HepG2 (cell line): ENCODE measurements at regions not wholly inside any gene's neighbourhood (a gene's known extent, or its start where the extent isn't known, plus 50 kb on each side); places are given as distances from the start of the nearest gene placed in this dataset.

Source experiments
- ATAC-seq: fragments of 200-7000 bp; cut with Tn5 transposase; 3 replicates; pipeline ENCODE4 v1.9.1; 2020; ENCODE audit warnings: mild to moderate bottlenecking, moderate library complexity
- BruUV-seq: library from RNA; stranded (reverse); fragments of 400-500 nt; replicated peaks from 2 replicates; lab custom pipeline; 2021; lab: Mats Ljungman, UMichigan
- CTCF ChIA-PET: fragments of 300-600 bp; formaldehyde crosslinking; extraction: SDS; loops from one replicate; lab custom pipeline; 2021; ENCODE audit warnings: low total read pairs, inconsistent platforms, low intra/inter-chr PET ratio; lab: Yijun Ruan, JAX
- POLR2A ChIA-PET: fragments of 350-600 bp; sonication (Branson Sonifier 250); formaldehyde crosslinking; loops from one replicate; lab custom pipeline; 2020; ENCODE audit warnings: antibody characterized with exemption, inconsistent platforms; lab: Yijun Ruan, JAX
- DNase-seq: peaks from one replicate; pipeline ENCODE4 v3.0.0-alpha.2; 2015; ENCODE audit warnings: low spot score
- FAIRE-seq: peaks from 3 replicates; lab custom pipeline; 2011; peaks lifted over from hg19 to GRCh38; lab: Jason Lieb, UNC
- H2AFZ ChIP-seq: one replicate; pipeline ENCODE4 v1.6.1; 2011; ENCODE audit warnings: low read length, inconsistent platforms
- H3K27ac ChIP-seq: fragments of 300-600 bp; 3 replicates; pipeline ENCODE4 v1.8.0; 2011; ENCODE audit warnings: mixed run types, mild to moderate bottlenecking, mixed read lengths, low read length, inconsistent platforms; ENCODE audit not compliant: insufficient read depth; ENCODE audit errors: extremely low read length
- H3K27me3 ChIP-seq, 2 experiments: fragments of 200-600 bp in 1 of 2; 2 replicates in 1 of 2; 3 replicates in 1 of 2; pipeline versions ENCODE4 v1.6.0 to v1.8.0; 2011; ENCODE audit warnings: low read length in 2 of 2, mild to moderate bottlenecking in 2 of 2, moderate library complexity in 2 of 2, inconsistent platforms in 1 of 2; ENCODE audit not compliant: insufficient read depth in 2 of 2, control insufficient read depth in 1 of 2
- H3K36me3 ChIP-seq, 2 experiments: fragments of 200-600 bp in 1 of 2; replicated peaks in 1 of 2; 2 replicates in 1 of 2; 3 replicates in 1 of 2; pipeline versions ENCODE4 v1.5.1 to v1.8.0; 2011; ENCODE audit warnings: low read length in 2 of 2, inconsistent platforms in 1 of 2; ENCODE audit not compliant: insufficient read depth in 2 of 2, control insufficient read depth in 1 of 2
- H3K4me1 ChIP-seq: 2 replicates; pipeline ENCODE4 v1.5.1; 2012; ENCODE audit warnings: low read length, inconsistent platforms; ENCODE audit not compliant: insufficient read depth
- H3K4me2 ChIP-seq: 2 replicates; pipeline ENCODE4 v1.6.0; 2011; ENCODE audit warnings: low read depth, low read length, inconsistent platforms
- H3K4me3 ChIP-seq, 3 experiments: fragments of 200-600 bp in 1 of 3; sonication (generic), shearing (Covaris generic) in 1 of 3; replicated peaks in 1 of 3; 2 replicates each; pipeline ENCODE4 v1.5.1; 2011 to 2016; ENCODE audit warnings: low read length in 3 of 3, inconsistent platforms in 2 of 3, low read depth in 2 of 3, mild to moderate bottlenecking in 2 of 3, control low read depth in 1 of 3, mixed read lengths in 1 of 3; ENCODE audit not compliant: insufficient read depth in 1 of 3
- H3K79me2 ChIP-seq: one replicate; pipeline ENCODE4 v1.6.1; 2011; ENCODE audit warnings: low read length, inconsistent platforms; ENCODE audit not compliant: insufficient read depth
- H3K9ac ChIP-seq: 2 replicates; pipeline ENCODE4 v1.6.0; 2011; ENCODE audit warnings: mild to moderate bottlenecking, low read depth, low read length, inconsistent platforms; ENCODE audit not compliant: insufficient read depth
- H3K9me3 ChIP-seq: 2 replicates; pipeline ENCODE4 v1.5.1; 2012; ENCODE audit warnings: mild to moderate bottlenecking, low read length
- H4K20me1 ChIP-seq: 2 replicates; pipeline ENCODE4 v1.6.0; 2011; ENCODE audit warnings: inconsistent platforms, mild to moderate bottlenecking, low read length, moderate library complexity; ENCODE audit not compliant: insufficient read depth
- ETV6 ChIP-seq: sonication (generic); formaldehyde crosslinking; conservative IDR thresholded peaks from 2 replicates; pipeline ENCODE4 v1.4.0; 2020; ENCODE audit warnings: missing genetic modification reagents
- FOXA3 ChIP-seq: IDR thresholded peaks from 2 replicates; pipeline ENCODE4 v1.6.1; 2016; ENCODE audit warnings: missing genetic modification reagents, missing compliant biosample characterization
- GLI4 ChIP-seq: sonication (generic); formaldehyde crosslinking; IDR thresholded peaks from 2 replicates; pipeline ENCODE4 v1.5.1; 2020; ENCODE audit warnings: missing genetic modification reagents, mild to moderate bottlenecking, moderate library complexity, borderline replicate concordance
- SMC3 ChIP-seq: IDR thresholded peaks from 2 replicates; pipeline ENCODE4 v1.6.1; 2011; ENCODE audit warnings: low read length, improper control_type of control experiment
- ZNF260 ChIP-seq: sonication (generic); formaldehyde crosslinking; IDR thresholded peaks from 2 replicates; pipeline ENCODE4 v1.4.0; 2020; ENCODE audit warnings: missing genetic modification reagents, low read depth, mild to moderate bottlenecking, borderline replicate concordance
- ZNF33A ChIP-seq: sonication (generic); formaldehyde crosslinking; IDR thresholded peaks from 2 replicates; pipeline ENCODE4 v1.5.1; 2020; ENCODE audit warnings: missing genetic modification reagents, mild to moderate bottlenecking, moderate library complexity, borderline replicate concordance
- ZNF460 ChIP-seq: sonication (generic); formaldehyde crosslinking; IDR thresholded peaks from 2 replicates; pipeline ENCODE4 v1.5.1; 2020; ENCODE audit warnings: missing genetic modification reagents, mild to moderate bottlenecking, borderline replicate concordance
- ZNF879 ChIP-seq: sonication (generic); formaldehyde crosslinking; IDR thresholded peaks from 2 replicates; pipeline ENCODE4 v1.8.1; 2023; ENCODE audit warnings: missing genetic modification reagents
- WGBS: methylation state at CpG from one replicate; pipeline ENCODE4 v1.1.6; 2017; ENCODE audit warnings: low lambda C conversion rate; 5-methylcytosine and 5-hydroxymethylcytosine counted together
- in situ Hi-C: cut with HindIII; loops from 2 replicates; pipeline ENCODE4 v1.10.0; 2017; ENCODE audit warnings: low pct_unique_long_range_greater_than_20kb; ENCODE audit not compliant: extremely low pct_ligation_motif_present
- intact Hi-C: fragments of 100-400 bp; cut with micrococcal nuclease; formaldehyde crosslinking; loops from one replicate; pipeline ENCODE4 v1.10.0; 2022; ENCODE audit not compliant: unreplicated experiment
- TF ChIP-seq, protein P1 (sequence below): sonication (generic); formaldehyde crosslinking; IDR thresholded peaks from 2 replicates; pipeline ENCODE4 v1.8.0; 2022; ENCODE audit warnings: mild to moderate bottlenecking, missing genetic modification reagents; ENCODE audit not compliant: insufficient replicate concordance
- TF ChIP-seq, protein P2 (sequence below): sonication (generic); formaldehyde crosslinking; IDR thresholded peaks from 2 replicates; pipeline ENCODE4 v1.4.0; 2020; ENCODE audit warnings: missing genetic modification reagents

DNA sequence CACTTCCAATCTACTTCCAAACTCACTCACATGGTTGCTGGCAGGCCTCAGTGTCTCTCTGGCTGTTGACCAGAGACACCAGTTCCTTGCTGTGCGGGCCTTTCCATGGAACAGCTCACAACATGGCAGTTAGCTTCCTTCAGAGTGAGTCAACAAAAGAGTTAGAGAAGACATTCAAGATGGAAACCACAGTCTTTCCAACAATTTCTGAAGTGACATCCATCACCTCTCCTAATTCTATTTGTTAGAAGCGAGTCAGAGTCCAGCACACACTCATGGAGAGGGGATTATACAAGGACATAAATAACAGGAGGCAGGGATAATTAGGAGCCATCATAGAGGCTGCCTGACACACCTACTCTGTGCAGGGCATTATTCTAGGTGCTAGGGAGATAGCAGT is 62.5 kb upstream of the TMEM164 start:
- in situ Hi-C loops: no loop called here
- CTCF ChIA-PET: no interaction called here
- 0% methylated on average over 1 of the region's 2 CpGs for WGBS

More for the DNA sequence above, 62.5 kb upstream of the TMEM164 start:
- Histone ChIP-seq H3K9me3 (no peaks in the 10 kb centered on the region), H3K4me2 (no peak overlapping the region), H3K27me3 (no peaks in the 10 kb centered on the region), H3K79me2 (no peaks in the 10 kb centered on the region), H3K27ac (no peak overlapping the region), H4K20me1 (no peaks in the 10 kb centered on the region), H3K9ac (no peak overlapping the region), H2AFZ (no peak overlapping the region), H3K36me3 (no peaks in the 10 kb centered on the region)
- intact Hi-C loops: no loop called here
- POLR2A ChIA-PET: no interaction called here
- DNase-seq (no peak), FAIRE-seq (no peak)
- TF ChIP-seq, protein P1, sequence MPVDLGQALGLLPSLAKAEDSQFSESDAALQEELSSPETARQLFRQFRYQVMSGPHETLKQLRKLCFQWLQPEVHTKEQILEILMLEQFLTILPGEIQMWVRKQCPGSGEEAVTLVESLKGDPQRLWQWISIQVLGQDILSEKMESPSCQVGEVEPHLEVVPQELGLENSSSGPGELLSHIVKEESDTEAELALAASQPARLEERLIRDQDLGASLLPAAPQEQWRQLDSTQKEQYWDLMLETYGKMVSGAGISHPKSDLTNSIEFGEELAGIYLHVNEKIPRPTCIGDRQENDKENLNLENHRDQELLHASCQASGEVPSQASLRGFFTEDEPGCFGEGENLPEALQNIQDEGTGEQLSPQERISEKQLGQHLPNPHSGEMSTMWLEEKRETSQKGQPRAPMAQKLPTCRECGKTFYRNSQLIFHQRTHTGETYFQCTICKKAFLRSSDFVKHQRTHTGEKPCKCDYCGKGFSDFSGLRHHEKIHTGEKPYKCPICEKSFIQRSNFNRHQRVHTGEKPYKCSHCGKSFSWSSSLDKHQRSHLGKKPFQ (CRISPR knock-in tag): no peak
- no peak for TF ChIP-seq ZNF460
- no peak for TF ChIP-seq ETV6 (CRISPR knock-in tag)
- TF ChIP-seq, protein P2, sequence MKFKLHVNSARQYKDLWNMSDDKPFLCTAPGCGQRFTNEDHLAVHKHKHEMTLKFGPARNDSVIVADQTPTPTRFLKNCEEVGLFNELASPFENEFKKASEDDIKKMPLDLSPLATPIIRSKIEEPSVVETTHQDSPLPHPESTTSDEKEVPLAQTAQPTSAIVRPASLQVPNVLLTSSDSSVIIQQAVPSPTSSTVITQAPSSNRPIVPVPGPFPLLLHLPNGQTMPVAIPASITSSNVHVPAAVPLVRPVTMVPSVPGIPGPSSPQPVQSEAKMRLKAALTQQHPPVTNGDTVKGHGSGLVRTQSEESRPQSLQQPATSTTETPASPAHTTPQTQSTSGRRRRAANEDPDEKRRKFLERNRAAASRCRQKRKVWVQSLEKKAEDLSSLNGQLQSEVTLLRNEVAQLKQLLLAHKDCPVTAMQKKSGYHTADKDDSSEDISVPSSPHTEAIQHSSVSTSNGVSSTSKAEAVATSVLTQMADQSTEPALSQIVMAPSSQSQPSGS (CRISPR knock-in tag): no peak
- TF ChIP-seq ZNF260: no peak
- TF ChIP-seq ZNF33A (CRISPR knock-in tag): no peak
- no peak for TF ChIP-seq ZNF879
- no peak for TF ChIP-seq SMC3
- no peak for TF ChIP-seq GLI4 (CRISPR knock-in tag)
- no peak for TF ChIP-seq FOXA3
- TF ChIP-seq, all 625 proteins: peak for 0
- Histone ChIP-seq H3K4me3 (no peak overlapping the region), H3K4me1 (no peaks in the 10 kb centered on the region)
- no TSS peak for BruUV-seq
- no peak for ATAC-seq
